Hepatocyte (in vitro differentiated cells): ENCODE measurements at regions not wholly inside any gene's neighbourhood (a gene's known extent, or its start where the extent isn't known, plus 50 kb on each side); places are given as distances from the start of the nearest gene placed in this dataset.

Source experiments
- EZH2 ChIP-seq: fragments of 200-600 bp; sonication (generic); IDR thresholded peaks from 2 replicates; pipeline ENCODE4 v1.6.1; 2016; ENCODE audit warnings: antibody characterized with exemption, mild to moderate bottlenecking, borderline replicate concordance
- TF ChIP-seq, protein P1 (sequence below): fragments of 200-600 bp; sonication (generic); IDR thresholded peaks from 2 replicates; pipeline ENCODE4 v1.5.1; 2016; ENCODE audit warnings: antibody characterized with exemption, mild to moderate bottlenecking; ENCODE audit not compliant: poor library complexity

- no peak for TF ChIP-seq EZH2
- TF ChIP-seq, protein P1, sequence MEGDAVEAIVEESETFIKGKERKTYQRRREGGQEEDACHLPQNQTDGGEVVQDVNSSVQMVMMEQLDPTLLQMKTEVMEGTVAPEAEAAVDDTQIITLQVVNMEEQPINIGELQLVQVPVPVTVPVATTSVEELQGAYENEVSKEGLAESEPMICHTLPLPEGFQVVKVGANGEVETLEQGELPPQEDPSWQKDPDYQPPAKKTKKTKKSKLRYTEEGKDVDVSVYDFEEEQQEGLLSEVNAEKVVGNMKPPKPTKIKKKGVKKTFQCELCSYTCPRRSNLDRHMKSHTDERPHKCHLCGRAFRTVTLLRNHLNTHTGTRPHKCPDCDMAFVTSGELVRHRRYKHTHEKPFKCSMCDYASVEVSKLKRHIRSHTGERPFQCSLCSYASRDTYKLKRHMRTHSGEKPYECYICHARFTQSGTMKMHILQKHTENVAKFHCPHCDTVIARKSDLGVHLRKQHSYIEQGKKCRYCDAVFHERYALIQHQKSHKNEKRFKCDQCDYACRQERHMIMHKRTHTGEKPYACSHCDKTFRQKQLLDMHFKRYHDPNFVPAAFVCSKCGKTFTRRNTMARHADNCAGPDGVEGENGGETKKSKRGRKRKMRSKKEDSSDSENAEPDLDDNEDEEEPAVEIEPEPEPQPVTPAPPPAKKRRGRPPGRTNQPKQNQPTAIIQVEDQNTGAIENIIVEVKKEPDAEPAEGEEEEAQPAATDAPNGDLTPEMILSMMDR = no peak
Measured at GRCh38 chr4:173731257-173731656, 201.2 kb upstream of the HAND2 start.
